Skin epidermis (tissue), 12 donors: ENCODE measurements at regions not wholly inside any gene's neighbourhood (a gene's known extent, or its start where the extent isn't known, plus 50 kb on each side); places are given as distances from the start of the nearest gene placed in this dataset.

Source experiments
- H3K27ac ChIP-seq, 21 experiments: fragments of 200-600 bp; sonication (generic) in 11 of 21; one replicate each; pipeline ENCODE4 v1.5.0; 2020; ENCODE audit warnings: mild to moderate bottlenecking in 3 of 21, inconsistent platforms in 2 of 21, moderate library complexity in 2 of 21
- H3K4me3 ChIP-seq, 7 experiments: fragments of 200-600 bp; sonication (generic) in 2 of 7; one replicate each; pipeline ENCODE4 v1.5.0; 2020; ENCODE audit warnings: inconsistent platforms in 2 of 7, mild to moderate bottlenecking in 2 of 7, moderate library complexity in 1 of 7

DNA sequence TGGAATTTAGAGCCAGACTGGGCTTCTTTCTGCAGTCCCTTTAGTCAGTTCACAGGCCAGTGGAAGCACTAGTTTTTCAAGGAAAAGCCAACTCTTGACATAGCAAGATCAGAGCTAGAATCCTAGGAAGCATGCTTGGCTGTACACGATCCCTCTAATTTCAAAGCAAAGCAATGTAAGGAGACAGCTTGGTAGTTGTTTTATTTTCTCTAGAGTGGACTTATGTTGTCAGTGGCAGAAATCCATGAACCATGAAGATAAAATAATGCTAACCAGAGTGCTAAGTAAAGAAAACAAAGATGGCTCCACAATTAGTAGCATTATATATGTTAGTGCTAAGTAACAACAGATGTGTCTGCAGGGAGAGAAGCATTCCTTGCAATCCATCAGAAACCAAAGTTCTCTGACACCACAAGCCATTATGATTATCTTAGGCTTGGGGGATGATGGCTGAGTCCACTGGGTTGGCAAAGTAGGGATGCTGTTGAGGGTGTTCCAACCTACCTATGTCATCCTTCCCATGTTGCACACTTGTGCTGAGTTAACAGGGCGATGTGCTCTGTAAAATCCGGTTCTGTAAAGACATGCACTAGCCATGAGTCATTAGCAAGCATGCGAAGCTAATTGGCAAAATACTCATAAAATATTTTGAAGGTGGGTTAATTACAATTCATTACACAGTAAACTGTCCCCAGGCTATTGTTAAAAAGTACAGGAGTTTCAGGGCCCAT is 115.2 kb downstream of the BMP2 start:
- Histone ChIP-seq H3K27ac (no peak overlapping the region), H3K4me3 (no peak overlapping the region)

DNA sequence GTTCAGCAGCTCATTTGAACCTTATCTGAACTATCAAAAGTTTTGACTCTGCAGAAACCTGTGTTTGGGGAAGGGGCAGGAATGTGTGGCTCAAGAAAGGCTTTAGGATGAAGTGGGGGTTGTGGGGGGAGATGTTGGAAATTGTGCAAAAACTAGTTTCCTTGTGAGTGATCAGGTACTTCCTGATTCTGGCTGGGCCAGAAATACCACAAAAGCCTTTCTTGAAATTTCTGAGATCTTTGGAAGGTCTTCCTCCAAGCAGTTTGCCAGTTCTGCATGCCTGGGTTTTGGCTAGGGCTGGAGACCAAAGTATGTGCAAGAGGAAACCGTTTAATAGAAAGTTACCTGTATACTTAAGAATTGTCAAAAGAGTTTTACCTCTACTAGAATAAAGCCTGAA is 116.6 kb downstream of the BMP2 start:
- H3K27ac ChIP-seq = no peak overlapping the region
- no peak overlapping the region for H3K4me3 ChIP-seq

DNA sequence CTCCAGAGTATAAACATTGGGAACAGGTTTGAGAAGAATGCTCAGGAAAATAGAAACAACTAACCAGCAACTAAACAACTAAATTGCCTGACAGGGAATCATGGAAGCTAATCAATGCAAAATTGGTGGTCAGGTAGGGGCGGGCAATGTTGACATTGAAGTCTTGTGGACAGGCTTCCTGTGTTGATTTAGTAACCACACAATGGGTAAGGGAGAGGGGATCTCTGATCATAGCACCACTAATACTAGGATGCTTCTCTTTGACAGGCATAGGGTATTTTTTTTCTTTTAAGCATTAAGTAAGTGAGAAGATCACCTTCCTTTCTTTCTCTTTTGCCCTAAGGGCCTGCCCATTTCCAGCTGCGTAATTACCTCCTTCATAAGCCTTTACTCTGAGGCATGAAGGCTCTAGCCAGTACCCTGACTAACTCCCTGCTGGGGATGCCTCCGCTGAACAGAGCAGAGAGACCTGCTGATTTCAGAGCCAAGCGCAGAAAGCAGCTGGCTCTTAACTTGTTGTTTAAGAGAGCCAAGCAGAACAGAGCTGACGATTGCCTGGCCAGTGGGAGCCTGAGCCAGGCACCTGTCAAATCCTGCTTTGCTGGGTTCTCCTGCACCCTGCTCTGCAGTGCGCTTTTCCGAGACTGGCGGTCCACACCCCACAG is 118.7 kb downstream of the BMP2 start:
- no peak overlapping the region for H3K4me3 ChIP-seq
- H3K27ac ChIP-seq = no peak overlapping the region

DNA sequence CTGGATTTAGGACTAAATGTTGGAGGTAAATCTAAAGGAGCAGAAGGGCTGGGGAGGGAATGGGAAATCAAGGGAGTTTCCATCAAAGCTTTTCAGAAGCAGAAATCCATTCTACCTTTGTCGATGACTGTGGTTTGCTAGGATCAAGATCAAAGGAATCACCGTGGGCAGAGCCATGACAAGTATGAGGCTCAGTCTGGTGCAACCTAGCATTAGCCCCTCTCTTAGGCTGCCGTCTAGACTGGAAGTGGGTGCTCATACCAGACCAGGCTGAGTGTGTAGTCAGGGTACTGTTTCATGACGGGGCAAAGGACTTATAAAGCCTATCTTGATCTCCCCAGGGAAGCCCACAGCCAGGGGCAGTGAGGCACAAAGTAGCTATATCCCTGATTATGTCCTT is 120.5 kb downstream of the BMP2 start:
- Histone ChIP-seq H3K4me3 (no peak overlapping the region), H3K27ac (no peak overlapping the region)

DNA sequence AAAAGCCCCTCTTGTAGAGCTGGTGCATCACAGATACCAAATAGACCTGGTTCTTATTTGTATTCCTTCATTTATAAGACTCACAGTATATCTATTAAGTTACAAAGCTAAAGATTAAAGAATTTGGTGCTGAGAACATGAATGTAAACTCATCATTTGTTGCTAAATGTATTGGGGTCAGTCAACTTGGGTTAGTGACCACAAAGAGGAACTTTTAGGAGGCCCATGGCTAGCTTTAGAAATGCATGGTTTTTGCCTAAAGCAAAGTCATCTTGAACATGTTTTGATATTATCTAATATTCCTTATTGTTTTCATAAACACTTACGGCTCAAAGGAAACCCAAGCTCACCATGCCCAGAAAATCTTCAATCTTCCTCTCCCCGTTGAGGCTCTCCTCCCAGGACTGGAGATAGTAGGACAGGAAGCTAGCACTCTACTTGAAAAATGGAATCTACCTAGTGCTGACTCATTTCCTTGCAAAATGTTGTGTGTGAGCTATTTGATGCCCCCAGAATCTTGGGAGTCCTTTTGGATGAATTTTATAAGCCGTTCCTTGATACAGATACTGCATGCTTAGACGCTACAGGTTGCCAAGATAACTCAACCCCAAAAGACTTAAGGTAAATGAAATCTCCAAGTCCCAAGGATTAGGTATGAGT is 121.4 kb downstream of the BMP2 start:
- no peak overlapping the region for H3K4me3 ChIP-seq
- no peak overlapping the region for H3K27ac ChIP-seq

DNA sequence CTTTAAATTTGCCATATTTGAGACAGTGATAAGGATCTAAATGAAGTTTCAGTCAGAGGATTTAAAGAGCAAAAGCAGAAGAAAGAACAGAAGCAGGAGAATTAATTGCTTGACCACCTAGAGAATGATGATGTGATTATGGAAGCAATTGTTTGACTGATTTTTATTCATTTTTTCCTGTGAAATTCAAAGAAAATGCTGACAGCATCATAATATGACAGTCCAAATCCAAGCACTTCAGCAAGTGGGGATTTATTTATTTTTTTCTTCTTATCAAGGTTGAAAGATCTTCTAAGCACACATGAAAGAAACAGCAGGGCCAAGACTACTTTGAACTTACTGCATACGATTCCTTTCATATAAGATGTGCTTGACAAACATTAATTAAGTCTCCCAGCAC is 125.2 kb downstream of the BMP2 start:
- Histone ChIP-seq H3K27ac (no peak overlapping the region), H3K4me3 (no peak overlapping the region)

DNA sequence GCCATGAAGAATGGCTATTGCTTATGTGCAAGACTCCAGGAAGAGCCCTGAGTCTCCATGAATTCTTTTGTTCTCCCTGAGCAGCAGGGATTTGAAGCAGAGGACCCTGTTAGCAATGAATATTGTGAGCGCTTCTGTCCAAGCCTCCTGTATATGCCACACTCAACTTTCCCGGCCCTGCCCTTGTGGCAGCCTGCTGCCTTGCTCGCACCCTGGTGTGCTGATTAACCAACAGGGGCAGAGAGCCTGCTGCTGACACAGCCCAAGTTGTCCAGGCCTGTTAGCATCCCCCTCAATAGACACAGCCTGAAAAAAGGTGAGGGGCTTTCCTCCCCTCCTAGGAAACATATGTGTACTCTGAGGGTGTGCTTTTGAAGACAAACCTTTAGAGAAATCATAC is 131.4 kb downstream of the BMP2 start:
- no peak overlapping the region for H3K4me3 ChIP-seq
- no peak overlapping the region for H3K27ac ChIP-seq

DNA sequence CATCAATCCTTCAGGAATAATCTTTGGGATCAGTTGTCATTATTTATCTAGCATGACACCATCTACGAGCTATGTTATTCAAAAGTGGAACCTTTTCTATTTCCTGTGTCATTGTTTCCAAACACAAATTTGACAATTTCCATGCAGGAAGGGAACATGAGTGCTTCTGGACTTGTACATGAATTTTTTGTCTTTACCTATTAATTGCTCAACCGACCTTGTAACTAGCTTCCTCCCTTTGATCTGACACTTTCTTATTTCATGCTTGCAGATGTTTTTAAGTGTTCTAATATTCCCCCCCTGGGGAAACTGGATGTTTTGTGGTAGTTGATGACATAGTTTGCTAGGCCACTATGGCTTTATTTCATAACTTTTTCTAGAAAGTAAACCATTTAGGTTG is 139.4 kb downstream of the BMP2 start:
- Histone ChIP-seq H3K4me3 (no peak overlapping the region), H3K27ac (no peak overlapping the region)

DNA sequence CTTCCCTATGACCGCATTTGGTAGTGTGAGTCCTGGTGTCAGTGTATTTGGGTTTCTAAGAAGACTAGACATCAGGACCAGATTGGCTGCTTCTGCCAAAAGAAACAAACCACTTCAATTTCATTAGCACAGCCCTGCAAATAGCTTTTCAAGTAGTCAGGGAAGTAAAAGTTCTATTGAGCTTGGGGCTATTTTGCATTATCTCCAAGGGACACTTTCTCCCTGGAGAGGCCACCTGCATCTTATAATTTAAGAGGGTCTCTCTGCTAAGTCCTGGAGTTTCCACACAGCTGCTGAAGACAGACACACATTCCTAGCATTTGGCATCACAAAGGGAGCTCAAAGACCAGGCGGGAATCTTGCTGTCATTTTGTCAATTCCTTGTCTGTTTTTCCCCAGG is 141.2 kb downstream of the BMP2 start:
- Histone ChIP-seq H3K4me3 (no peak overlapping the region), H3K27ac (no peak overlapping the region)

DNA sequence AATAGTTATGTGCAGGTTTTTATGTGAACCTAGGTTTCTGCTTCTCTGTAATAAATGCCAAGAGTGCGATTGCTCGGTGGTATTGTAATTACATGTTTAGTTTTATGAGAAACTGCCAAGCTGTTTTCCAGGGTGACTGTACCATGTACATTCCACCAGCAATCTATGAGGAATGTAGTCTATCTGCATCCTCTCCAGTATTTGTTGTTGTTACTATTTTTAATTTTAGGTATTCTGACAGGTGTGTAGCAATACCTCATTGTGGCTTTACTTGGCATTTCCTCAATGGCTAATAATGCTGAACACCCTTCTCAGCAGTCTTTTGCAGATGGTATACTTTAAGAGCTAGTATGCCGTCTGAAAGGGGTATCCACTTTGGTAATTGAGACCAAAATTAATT is 142.1 kb downstream of the BMP2 start:
- H3K27ac ChIP-seq = no peak overlapping the region

DNA sequence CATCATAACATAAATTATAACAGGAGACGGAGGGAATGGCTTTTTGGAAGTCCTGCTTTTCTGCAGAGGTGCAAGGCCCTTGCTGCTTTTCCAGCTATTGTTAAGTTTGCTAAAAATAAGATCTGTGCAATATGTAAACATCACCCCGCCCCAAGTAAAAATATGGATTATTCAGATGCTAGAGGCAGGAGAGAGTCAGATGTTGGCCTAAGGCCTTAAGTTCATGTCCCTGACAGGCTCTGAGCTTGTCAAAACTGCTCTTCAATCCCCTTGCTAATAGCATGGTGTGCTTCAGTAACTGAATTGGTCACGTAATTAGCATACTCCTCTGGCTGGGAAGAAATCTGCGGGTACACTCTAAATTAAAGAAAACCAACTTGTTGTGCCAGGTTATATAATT is 147.5 kb downstream of the BMP2 start:
- H3K4me3 ChIP-seq = no peak overlapping the region
- no peak overlapping the region for H3K27ac ChIP-seq

More for the DNA sequence above, 142.1 kb downstream of the BMP2 start:
- no peak overlapping the region for H3K4me3 ChIP-seq

DNA sequence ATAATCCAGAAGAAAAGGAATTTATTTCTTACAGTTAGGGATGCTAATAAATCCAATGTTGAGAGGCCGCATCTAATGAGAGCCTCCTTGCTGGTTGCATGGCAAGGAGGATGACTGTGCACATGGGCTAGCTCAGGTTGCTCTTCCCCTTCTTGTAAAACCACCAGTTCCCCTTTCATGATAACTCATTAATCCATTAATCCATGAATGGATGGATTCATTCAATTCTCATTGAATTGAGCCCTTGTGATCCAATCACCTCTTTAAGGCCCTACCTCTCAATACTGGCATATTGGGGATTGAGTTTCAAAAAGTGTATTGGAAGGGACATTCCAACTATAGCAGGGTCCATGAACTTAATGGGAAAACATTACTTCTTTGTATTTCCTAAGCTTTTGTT is 149.5 kb downstream of the BMP2 start:
- H3K27ac ChIP-seq = no peak overlapping the region
- no peak overlapping the region for H3K4me3 ChIP-seq

DNA sequence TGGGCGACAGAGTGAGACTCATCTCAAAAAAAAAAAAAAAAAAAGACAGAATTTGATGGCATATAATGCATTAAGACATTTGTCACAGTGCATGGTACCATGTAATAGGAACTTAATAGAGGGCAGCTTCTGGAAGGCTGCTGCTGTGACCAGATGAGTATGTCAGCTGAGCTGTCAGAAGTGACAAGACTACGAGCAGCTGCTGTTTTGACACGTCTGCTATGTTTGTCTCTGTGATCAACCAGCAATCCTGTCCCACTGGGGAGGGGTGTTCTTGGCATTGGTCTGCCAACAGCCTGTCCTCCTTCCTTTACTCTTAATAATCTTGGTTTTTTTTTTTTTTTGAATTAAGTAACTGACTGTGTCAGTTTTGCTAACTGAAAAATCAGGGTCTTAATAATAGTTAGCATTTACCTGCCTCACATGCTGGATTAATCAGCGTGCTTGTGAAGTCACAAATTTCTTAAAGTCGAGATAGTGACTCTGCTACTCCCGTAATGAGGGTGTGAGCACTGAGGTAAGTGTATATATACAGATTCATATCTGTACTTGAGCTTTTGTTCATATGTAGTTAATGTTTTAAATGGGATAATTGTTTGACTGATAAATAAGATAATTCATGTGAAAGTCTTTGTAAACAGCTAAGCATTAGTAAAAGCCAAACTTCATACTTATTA is 152.4 kb downstream of the BMP2 start:
- no peak overlapping the region for H3K27ac ChIP-seq
- H3K4me3 ChIP-seq = no peak overlapping the region

DNA sequence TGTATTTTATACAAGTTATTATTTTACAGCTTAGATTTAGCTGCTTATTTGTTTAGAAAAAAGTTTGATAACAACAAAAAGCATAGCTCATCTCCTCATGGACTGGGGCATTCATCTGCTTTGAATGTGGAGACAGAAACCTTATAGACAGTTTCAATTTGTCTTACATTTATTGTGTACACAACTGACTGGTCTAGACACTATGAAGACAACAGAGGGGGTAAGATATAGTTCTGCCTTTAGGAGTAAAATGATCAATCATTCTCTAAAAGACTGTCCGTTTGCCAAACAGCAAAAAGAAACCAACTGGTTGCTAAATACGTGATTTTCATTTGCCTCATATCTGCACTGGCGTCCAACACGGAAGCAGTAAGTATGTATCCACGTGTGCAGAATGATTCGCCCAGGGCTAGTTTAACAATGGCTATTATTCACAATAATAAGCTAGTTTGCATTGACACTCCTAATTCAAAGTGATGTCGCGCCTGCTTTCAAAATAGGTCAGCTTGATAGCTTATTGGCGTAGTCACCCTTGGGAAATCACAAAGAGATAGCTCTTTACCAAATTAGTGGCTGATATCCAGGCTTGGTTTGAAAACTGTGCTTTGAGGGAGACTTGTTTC is 153.6 kb downstream of the BMP2 start:
- Histone ChIP-seq H3K27ac (peak overlapping the region in 2 of 21 experiments; percentile 7 to 55), H3K4me3 (peak overlapping the region in 1 of 7 experiments; percentile 5)

DNA sequence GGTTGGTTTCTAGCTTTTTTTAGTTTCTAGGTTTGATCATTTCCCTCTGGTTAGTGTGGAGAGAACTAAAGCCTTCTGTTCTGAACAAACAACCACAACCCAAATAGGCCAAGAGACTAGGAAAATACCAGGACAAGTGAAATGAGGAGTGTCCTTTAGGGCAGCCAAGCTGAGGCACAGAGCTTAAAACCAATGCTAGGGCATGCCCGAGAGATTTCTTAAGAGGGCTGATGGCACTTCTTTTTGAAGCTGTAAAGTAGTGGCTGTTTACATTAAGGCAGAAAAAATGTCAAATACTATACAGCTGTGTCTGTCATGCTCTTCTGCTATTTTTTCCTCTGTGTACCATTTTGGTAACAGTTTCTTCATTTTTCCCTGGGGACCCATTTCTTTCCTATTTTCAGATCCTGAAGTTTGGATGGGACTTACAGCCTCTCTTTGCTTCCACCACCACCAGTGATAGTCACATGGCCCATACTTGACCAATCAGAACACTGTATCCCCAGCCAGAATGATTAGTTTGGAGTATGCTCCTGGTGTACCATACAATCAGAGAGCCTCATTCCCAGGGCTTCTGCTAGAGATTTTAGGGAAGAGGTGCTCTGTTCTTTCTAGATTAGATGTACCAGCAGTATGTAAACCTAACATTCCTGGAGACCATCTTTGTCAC is 154.4 kb downstream of the BMP2 start:
- H3K4me3 ChIP-seq = no peak overlapping the region
- peak overlapping the region in 1 of 21 experiments; percentile 7 for H3K27ac ChIP-seq

DNA sequence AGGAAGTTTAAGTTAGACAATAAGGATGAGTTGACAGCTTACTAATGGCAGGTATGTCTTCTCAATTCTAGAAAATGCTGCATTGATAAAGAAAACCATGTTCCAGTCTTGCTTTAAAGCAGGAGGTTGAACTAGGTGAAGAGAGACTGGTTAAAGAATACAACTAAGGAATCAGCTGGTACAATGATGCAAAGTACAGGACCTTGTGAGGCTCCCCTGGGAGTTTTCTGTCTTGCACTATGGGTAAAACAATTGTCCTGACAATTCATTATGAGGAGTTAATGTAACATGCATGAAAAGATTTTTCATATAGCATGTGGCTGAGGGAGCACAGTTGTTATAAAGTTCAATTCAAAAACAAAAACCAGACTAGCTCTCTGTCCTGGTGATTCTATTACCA is 157.2 kb downstream of the BMP2 start:
- Histone ChIP-seq H3K27ac (peak overlapping the region in 2 of 21 experiments; percentile 14 to 42), H3K4me3 (no peak overlapping the region)

DNA sequence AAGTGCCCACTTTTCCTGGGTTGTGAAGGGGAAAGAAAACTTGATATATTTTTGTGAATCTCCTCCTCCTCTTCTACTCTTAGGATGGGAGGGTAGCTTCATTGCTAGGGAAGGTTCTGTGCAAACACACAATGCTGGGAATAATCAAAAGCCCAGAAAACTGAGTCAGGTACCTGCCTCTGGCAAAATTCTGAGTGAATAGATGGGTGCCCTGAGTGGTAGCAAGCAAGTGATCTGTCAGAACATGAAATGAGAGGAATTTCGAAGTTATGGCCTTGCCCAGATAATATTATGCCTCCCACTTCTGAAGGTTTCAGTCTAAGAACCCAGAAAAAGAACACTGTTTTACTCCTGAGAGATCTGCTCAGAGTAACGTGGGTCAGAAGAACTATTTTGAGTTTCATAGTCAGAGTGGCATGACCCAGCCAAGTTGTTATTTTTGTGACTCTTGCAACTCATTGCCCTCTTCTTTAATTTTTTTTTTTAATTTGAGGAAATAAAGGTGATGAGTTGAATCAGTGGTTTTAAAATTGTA is 158.3 kb downstream of the BMP2 start:
- no peak overlapping the region for H3K4me3 ChIP-seq

DNA sequence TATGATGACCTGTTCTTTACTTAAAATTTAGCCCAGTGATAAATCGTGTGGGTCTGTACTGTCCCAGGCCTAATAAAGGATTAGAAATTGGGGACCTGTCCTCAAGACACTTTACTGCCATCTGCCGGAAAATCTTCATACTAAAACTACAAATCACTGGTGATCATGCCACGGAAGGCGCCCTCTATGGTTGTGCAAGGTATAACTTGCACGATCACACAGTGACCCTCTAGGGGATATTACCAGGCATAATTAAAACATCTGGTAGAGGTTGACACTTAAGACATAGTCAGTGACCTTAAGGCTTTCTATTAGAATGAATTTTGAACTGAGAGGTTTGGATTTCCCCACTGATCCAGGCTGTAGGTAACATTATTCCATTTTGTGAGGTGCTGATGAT is 172.6 kb downstream of the BMP2 start:
- H3K4me3 ChIP-seq = no peak overlapping the region
- H3K27ac ChIP-seq = no peak overlapping the region

More for the DNA sequence above, 158.3 kb downstream of the BMP2 start:
- H3K27ac ChIP-seq = peak overlapping the region in 4 of 21 experiments; percentile 14 to 49 (median 29)

DNA sequence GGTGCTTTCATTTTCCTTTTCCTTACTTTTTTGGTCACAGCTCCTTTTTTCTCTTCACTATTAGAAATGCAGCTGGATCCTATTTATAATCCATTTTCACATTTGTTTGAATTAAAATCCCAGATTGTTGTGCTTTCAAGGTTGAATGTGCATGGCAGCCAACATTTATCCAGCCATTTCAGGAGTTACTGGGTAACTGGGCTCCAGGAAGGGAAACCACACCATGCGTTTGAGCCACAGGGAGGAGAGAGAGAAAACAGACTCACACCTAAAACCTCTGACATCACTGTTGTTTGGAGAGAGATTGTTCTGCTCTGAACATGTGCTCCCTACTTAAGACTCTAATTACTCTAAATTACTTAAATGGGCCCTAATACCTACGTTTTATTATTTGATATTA is 173.4 kb downstream of the BMP2 start:
- Histone ChIP-seq H3K27ac (no peak overlapping the region), H3K4me3 (no peak overlapping the region)
